HG03066 (cell line): ENCODE measurements at regions not wholly inside any gene's neighbourhood (a gene's known extent, or its start where the extent isn't known, plus 50 kb on each side); places are given as distances from the start of the nearest gene placed in this dataset.

Experiments
- ATAC-seq: cut with Tn5 transposase; IDR thresholded peaks from one replicate; pipeline ENCODE4 v1.9.1; 2021; ENCODE audit warnings: low read depth; ENCODE audit not compliant: unreplicated experiment

- no peak for ATAC-seq
Observed at GRCh38 chr3:168424059-168424734, 328.5 kb upstream of the GOLIM4 start.

- ATAC-seq: no peak
Observed at GRCh38 chr3:168422843-168423242, 327.1 kb upstream of the GOLIM4 start.

- ATAC-seq: no peak
Observed at GRCh38 chr3:168419091-168419490, 323.4 kb upstream of the GOLIM4 start.

- ATAC-seq: no peak
Observed at GRCh38 chr3:168417016-168417415, 321.3 kb upstream of the GOLIM4 start.

GRCh38 chr3:168416446-168416845 lies 320.7 kb upstream of the GOLIM4 start:
- ATAC-seq: no peak

GRCh38 chr3:168414149-168414548 lies 318.4 kb upstream of the GOLIM4 start:
- ATAC-seq: no peak

GRCh38 chr3:168407381-168407780 lies 311.7 kb upstream of the GOLIM4 start:
- ATAC-seq: no peak

GRCh38 chr3:168405288-168405687 lies 309.6 kb upstream of the GOLIM4 start:
- no peak for ATAC-seq

- ATAC-seq: no peak
Observed at GRCh38 chr3:168398371-168399025, 302.8 kb upstream of the GOLIM4 start.

GRCh38 chr3:168396861-168397260 lies 301.1 kb upstream of the GOLIM4 start:
- no peak for ATAC-seq

- no peak for ATAC-seq
Observed at GRCh38 chr3:168395551-168395950, 299.8 kb upstream of the GOLIM4 start.

GRCh38 chr3:168394439-168394838 lies 298.7 kb upstream of the GOLIM4 start:
- ATAC-seq: no peak

- ATAC-seq: no peak
Observed at GRCh38 chr3:168386301-168386700, 290.6 kb upstream of the GOLIM4 start.

- no peak for ATAC-seq
Observed at GRCh38 chr3:168384990-168385389, 289.3 kb upstream of the GOLIM4 start.

- no peak for ATAC-seq
Observed at GRCh38 chr3:168383573-168383972, 287.8 kb upstream of the GOLIM4 start.

GRCh38 chr3:168371846-168372245 lies 276.1 kb upstream of the GOLIM4 start:
- ATAC-seq: no peak

GRCh38 chr3:168364967-168365366 lies 269.2 kb upstream of the GOLIM4 start:
- no peak for ATAC-seq

GRCh38 chr3:168362661-168363247 lies 267.0 kb upstream of the GOLIM4 start:
- no peak for ATAC-seq

- no peak for ATAC-seq
Observed at GRCh38 chr3:168362156-168362555, 266.4 kb upstream of the GOLIM4 start.

- ATAC-seq: no peak
Observed at GRCh38 chr3:168360993-168361392, 265.3 kb upstream of the GOLIM4 start.

GRCh38 chr3:168342946-168343850 lies 247.5 kb upstream of the GOLIM4 start:
- no peak for ATAC-seq
